T47D (cell line): ENCODE measurements at regions not wholly inside any gene's neighbourhood (a gene's known extent, or its start where the extent isn't known, plus 50 kb on each side); places are given as distances from the start of the nearest gene placed in this dataset.

Experiments
- DNase-seq, 2 experiments: peaks; one replicate each; pipeline versions ENCODE4 v3.0.0 to v3.0.0-alpha.2; 2011 to 2012; ENCODE audit warnings: low read depth in 1 of 2, low spot score in 1 of 2
- JUND ChIP-seq: IDR thresholded peaks from 2 replicates; pipeline ENCODE4 v1.6.1; 2012; ENCODE audit warnings: low read depth
- in situ Hi-C: cut with HindIII; loops from 2 replicates; pipeline ENCODE4 v1.10.0; 2016; ENCODE audit warnings: low sequenced_read_pairs, low pct_unique_long_range_greater_than_20kb

GRCh38 chr2:204431529-204431928, 113.7 kb upstream of the PARD3B start:
- in situ Hi-C loops: no loop called here
- DNase-seq: no peak
- no peak for TF ChIP-seq JUND

- no peak for DNase-seq
- in situ Hi-C loops: no loop called here
- no peak for TF ChIP-seq JUND
These were observed 113.1 kb upstream of the PARD3B start for GRCh38 chr2:204432196-204432595.

DNA sequence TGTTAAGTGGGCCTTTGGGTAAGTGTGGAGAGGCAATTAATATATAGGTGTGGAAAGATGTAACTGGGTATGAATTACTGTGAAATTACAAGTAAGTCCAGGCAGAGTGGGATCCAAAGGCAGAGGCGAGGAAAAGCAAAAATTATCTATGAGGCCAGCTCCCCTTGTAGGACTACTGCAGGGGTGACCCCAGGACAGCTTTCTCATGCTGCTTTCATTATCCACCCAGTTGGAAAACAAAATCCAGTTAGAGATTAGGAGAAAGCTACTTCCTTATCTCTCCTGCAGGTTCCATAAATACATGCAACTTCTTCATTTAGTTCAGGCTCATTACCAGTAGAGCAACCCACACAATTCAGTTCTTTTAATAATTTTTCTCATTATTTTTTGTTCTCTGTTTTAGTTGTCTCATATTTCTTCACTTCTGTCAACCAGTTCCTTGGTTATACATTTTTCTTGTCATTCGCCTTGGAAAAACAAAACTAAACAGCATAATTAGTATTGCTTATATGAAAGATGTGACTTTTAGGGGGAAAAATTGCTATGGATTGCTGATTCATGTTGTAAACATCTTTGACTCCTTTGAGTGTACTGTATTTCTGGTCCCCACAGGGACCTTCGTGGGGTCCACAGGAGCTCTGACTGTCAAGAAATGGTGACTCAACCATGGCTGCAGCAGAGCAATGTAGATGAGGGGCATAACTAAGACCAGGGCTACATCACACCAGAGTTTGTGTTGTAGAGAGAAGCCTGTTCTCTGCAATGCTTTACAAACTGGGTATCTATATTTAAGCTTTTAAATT, 110.4 kb upstream of the PARD3B start:
- in situ Hi-C loops: no loop called here
- TF ChIP-seq JUND: no peak
- no peak for DNase-seq

GRCh38 chr2:204436230-204436629, 109.0 kb upstream of the PARD3B start:
- in situ Hi-C loops: no loop called here

GRCh38 chr2:204437408-204437807, 107.9 kb upstream of the PARD3B start:
- no peak for TF ChIP-seq JUND
- in situ Hi-C loops: no loop called here
- no peak for DNase-seq

More at GRCh38 chr2:204436230-204436629, 109.0 kb upstream of the PARD3B start:
- no peak for DNase-seq
- TF ChIP-seq JUND: no peak

DNA sequence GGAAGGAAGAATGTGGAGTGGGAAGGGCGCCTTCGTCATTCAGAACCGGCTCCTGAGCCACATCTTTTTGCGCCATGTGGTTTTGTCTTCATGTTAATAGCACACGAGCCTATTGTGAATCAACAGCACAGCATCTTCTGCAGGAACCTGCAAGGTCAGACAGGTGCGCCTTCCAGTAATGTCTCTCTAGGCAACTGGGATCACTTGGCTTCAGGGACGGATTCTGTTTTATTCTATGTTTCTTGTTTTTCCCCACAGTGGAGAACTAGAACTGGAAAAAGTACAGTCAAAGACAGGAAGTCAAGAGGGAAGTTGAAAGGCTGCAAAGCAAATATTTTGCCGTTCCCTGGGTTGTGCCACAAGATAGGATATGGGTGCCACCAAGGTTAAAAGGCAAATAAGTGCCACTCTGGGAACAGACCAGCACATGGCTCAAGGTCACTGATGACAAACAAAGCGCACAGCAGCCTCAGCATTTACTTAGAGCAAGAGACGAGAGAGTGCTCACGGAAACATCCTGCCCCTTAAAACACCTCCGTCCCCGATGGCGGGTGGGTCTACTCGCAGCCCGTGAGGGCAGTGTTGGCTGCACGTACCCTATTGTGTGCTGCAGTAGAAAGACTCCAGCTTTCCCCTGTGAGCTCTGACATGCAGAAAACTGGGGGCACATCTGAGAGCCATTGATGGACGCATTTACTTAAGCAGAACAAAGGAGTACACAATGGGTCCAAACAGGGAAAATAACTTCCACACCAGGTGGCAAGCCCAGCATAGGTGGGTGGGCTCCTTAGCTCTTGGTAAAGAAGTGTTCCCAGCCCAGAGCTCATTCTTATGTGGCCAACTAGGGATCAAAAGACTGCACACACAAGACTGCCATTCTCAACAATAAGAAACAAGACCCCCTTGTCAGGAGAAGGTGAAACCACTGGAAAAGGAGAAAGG, 107.2 kb upstream of the PARD3B start:
- TF ChIP-seq JUND: no peak
- DNase-seq: no peak
- in situ Hi-C loops: no loop called here

DNA sequence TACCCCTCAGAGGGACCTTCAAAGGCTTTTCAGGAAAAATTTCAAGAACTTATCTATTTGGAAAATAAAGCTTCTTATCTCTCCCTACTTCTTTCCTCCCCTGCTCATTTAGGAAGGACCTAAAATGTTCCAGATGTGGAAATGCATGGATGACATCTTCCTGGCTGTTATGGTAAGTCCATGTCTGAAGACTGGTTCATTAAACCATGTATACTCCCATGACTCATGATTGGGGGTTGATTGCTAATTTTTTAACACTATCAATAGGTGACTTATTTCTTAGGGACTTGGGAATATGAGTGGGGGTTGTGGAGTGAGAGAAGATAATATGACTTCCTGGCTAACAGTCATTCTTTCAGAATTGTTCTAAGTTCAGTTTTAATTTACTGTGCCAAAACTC, 104.0 kb upstream of the PARD3B start:
- in situ Hi-C loops: no loop called here
- TF ChIP-seq JUND: no peak

GRCh38 chr2:204445149-204445548, 100.1 kb upstream of the PARD3B start:
- DNase-seq: no peak
- no peak for TF ChIP-seq JUND
- in situ Hi-C loops: no loop called here

More for the DNA sequence above, 104.0 kb upstream of the PARD3B start:
- DNase-seq: no peak

DNA sequence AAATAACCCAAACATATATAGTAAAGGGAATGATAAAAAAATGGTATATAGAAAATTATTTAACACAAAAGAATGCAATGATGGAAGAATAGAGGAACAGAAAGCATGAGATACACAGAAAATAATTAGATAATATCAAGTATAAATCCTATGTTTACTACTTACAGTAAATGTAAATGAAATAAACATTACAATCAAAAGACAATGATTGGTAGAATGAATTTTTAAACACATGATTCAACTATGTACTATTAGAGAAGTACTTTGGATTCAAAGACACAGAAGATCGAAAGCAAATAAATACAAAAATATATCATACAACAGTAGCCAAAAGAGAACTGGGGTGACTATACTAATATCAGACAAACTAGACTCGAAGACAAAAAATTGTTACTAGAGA, 97.6 kb upstream of the PARD3B start:
- in situ Hi-C loops: no loop called here
- no peak for DNase-seq
- no peak for TF ChIP-seq JUND

DNA sequence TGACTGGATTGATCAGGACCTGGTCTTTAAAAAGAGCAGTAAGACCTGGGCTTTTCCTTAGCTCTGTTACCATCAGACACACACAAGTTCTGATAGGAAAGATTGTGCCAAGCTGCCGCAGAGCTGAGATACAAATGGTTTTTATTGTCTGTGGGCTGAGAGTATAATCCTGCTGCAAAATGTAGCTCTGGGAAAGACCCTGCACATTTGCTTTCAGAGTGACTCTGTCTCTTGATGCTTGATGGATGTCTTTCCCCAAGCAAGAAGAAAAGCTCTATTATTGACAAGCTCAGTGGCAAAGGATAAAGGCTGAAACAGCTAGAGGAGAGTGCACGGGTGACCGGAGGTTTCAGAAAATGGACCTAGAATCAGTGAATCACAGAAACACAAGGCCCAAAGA, 95.3 kb upstream of the PARD3B start:
- in situ Hi-C loops: no loop called here
- DNase-seq: no peak
- no peak for TF ChIP-seq JUND

- in situ Hi-C loops: no loop called here
- no peak for TF ChIP-seq JUND
- no peak for DNase-seq
These were observed 93.5 kb upstream of the PARD3B start for GRCh38 chr2:204451766-204452165.

DNA sequence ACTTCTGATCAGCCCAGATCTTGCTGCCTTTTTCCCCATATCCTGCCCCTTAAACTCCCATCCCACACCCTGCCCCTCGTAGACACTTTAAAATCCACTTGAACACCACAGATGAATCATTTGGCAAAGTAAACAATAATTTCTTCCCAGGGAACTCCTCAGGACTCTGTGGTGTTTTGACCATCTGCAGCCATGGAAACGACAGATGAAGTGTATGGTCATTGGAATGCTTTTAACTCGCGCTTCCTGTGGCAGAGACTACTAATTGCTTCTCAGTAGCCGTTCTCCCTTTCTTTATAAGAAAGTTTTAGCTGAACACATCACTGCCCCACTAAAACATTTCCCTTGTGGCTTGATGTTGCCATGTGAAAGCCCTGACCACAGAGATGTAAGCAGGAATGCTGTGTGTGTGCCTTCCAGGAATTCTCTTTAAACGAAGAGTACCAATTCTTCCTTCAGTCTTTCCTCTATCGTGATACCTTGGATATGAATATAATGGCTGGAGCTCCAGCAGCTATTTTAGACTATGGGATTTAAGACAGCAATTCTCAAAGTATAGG, 92.7 kb upstream of the PARD3B start:
- in situ Hi-C loops: no loop called here
- peak in 1 of 2 experiments; percentile 65 for DNase-seq

DNA sequence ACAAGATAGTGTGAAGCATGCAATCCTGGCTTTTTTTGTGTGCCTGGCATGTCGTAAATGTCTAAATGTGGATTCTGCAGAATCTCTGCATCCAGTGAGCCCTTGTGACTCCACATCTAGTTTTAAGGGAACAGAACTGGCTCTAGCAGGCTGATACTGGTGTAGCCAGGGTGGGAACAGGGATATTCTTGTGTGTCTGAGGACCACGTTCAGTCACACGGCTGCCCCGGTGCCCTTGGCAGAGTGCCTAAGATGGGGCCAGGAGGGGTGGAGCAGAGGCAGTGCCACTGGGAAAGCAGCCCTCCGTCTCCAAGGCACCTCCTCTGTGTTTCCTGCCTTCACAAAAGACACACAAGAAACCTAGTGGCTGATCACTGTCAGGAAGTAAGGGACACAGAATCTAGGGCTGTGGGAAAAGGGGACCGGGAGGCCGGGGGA, 91.5 kb upstream of the PARD3B start:
- no peak for DNase-seq
- TF ChIP-seq JUND: no peak
- in situ Hi-C loops: no loop called here

More for the DNA sequence above, 92.7 kb upstream of the PARD3B start:
- no peak for TF ChIP-seq JUND
